ENCODE measurements at regions not wholly inside any gene's neighbourhood (a gene's known extent, or its start where the extent isn't known, plus 50 kb on each side); places are given as distances from the start of the nearest gene placed in this dataset.

GRCh38 chr1:168467452-168467851, 76.3 kb downstream of the XCL2 start:
- BruUV-seq (replicated peaks), result no TSS peak

More at GRCh38 chr1:168467452-168467851, 76.3 kb downstream of the XCL2 start:
- Histone ChIP-seq H2AFZ (ENCODE audit: control insufficient read depth, low read depth, low read length) (no peak overlapping the region), H3K36me3 (ENCODE audit: control insufficient read depth in 2 of 2, insufficient read depth in 2 of 2, low read length in 1 of 2) (no peaks in the 10 kb centered on the region), H3K4me1 (ENCODE audit: control insufficient read depth, insufficient read depth, low read length) (peaks cover 25% of the 10 kb centered on the region), H3K4me3 (no peak overlapping the region), H3K9me3 (replicated peaks; ENCODE audit: control insufficient read depth, insufficient read depth, low read length) (no peaks in the 10 kb centered on the region; the same call in 1 of the 3 replicates), H3K27me3 (replicated peaks in 1 of 2; ENCODE audit: control insufficient read depth in 2 of 2, insufficient read depth in 2 of 2, low read length in 1 of 2) (no peaks in the 10 kb centered on the region), H4K20me1 (ENCODE audit: control insufficient read depth, insufficient read depth) (no peaks in the 10 kb centered on the region), H3K9ac (ENCODE audit: control insufficient read depth, insufficient read depth, low read length) (no peak overlapping the region), H3K27ac (ENCODE audit: control insufficient read depth, insufficient read depth) (peak overlapping the region; percentile 56), H3K79me2 (ENCODE audit: control insufficient read depth, insufficient read depth, low read length) (no peaks in the 10 kb centered on the region), H3K4me2 (ENCODE audit: control insufficient read depth, insufficient read depth) (peak overlapping the region; percentile 74)
- in situ Hi-C loops (cut with MboI), result no loop called here
- RAD21 ChIA-PET (ENCODE audit: unreplicated experiment), result interaction anchor here (0.8 to 7.9 kb wide), 21 partner anchors 13 to 125 kb away, joined by 3 to 103 read pairs (median 8); no protein-coding TSS in a partner anchor
- DNase-seq (ENCODE audit: low read depth, low spot score) (peak; percentile 38), FAIRE-seq (peak; percentile 57), ATAC-seq (peak; percentile 60)
- intact Hi-C loops (cut with micrococcal nuclease; ENCODE audit: unreplicated experiment), result loop anchor here (1.0 to 10.0 kb wide), 2 partner anchors 43 to 87 kb away; no protein-coding TSS in a partner anchor
- SMC1A ChIA-PET (ENCODE audit: uncharacterized antibody, unreplicated experiment), result interaction anchor here (0.7 to 7.7 kb wide), 21 partner anchors 12 to 136 kb away, joined by 3 to 125 read pairs (median 11); no protein-coding TSS in a partner anchor
- CTCF ChIA-PET, result interaction anchor here (0.6 to 4.4 kb wide), 14 partner anchors 14 to 136 kb away, joined by 3 to 25 read pairs (median 6); no protein-coding TSS in a partner anchor
- WGBS (ENCODE audit: insufficient coverage, insufficient replicate concordance, low lambda C conversion rate, missing lambda C conversion rate), result 0% methylated on average over 3 of the region's 3 CpGs
- POLR2A ChIA-PET, result interaction anchor here (0.8 to 6.1 kb wide), 8 partner anchors 13 to 98 kb away, joined by 3 to 52 read pairs (median 10); no protein-coding TSS in a partner anchor
- TF ChIP-seq RUNX3 (IDR thresholded peaks at IDR 0.05; ENCODE audit: low read length) (peak; percentile 65), POLR2AphosphoS5 (IDR thresholded peaks at IDR 0.05; ENCODE audit: low read length) (no peak), TCF7 (IDR thresholded peaks at IDR 0.05; ENCODE audit: borderline replicate concordance) (0 out of 2 replicates have a peak, but pooled peaks have one; percentile 2), STAT1 (conservative IDR thresholded peaks at IDR 0.05) (no peak), GATAD2B (conservative IDR thresholded peaks at IDR 0.05; ENCODE audit: low read depth) (0 out of 2 replicates have a peak, but pooled peaks have one; percentile 32), RELB (IDR thresholded peaks at IDR 0.05; ENCODE audit: low read depth) (no peak), JUNB (IDR thresholded peaks at IDR 0.05) (0 out of 2 replicates have a peak, but pooled peaks have one; percentile 13)

All from GM12878 (cell line).